ENCODE measurements at regions not wholly inside any gene's neighbourhood (a gene's known extent, or its start where the extent isn't known, plus 50 kb on each side); places are given as distances from the start of the nearest gene placed in this dataset.

DNA sequence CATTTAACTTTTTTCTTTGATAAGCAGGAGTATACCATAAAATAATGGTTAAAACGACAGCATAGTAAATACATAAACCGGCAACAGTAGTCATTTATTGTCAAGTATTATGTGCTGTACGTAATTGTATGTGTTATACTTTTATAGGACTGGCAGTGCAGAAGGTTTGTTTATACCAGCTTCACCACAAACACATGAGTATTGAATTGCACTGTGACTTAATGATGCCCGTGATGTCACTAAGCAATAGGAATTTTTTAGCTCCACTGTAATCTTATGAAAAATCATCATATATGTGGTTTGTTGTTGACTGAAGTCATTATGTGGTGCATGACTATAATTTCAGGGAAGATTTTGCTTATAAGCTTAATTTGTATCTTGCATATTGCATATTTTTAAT, 424.6 kb downstream of the PABPC4L start:
- TF ChIP-seq EZH2 (IDR thresholded peaks at IDR 0.05; ENCODE audit: borderline replicate concordance, insufficient read depth, low read length, poor library complexity, severe bottlenecking) (no peak), RAD21 (conservative IDR thresholded peaks at IDR 0.05) (no peak), SMC3 (conservative IDR thresholded peaks at IDR 0.05; ENCODE audit: poor library complexity) (no peak), TAF1 (IDR thresholded peaks at IDR 0.05; ENCODE audit: low read depth) (no peak), EP300 (conservative IDR thresholded peaks at IDR 0.05; ENCODE audit: poor library complexity, severe bottlenecking) (no peak)
- TF ChIP-seq, protein P1, sequence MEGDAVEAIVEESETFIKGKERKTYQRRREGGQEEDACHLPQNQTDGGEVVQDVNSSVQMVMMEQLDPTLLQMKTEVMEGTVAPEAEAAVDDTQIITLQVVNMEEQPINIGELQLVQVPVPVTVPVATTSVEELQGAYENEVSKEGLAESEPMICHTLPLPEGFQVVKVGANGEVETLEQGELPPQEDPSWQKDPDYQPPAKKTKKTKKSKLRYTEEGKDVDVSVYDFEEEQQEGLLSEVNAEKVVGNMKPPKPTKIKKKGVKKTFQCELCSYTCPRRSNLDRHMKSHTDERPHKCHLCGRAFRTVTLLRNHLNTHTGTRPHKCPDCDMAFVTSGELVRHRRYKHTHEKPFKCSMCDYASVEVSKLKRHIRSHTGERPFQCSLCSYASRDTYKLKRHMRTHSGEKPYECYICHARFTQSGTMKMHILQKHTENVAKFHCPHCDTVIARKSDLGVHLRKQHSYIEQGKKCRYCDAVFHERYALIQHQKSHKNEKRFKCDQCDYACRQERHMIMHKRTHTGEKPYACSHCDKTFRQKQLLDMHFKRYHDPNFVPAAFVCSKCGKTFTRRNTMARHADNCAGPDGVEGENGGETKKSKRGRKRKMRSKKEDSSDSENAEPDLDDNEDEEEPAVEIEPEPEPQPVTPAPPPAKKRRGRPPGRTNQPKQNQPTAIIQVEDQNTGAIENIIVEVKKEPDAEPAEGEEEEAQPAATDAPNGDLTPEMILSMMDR (IDR thresholded peaks at IDR 0.05; ENCODE audit: poor library complexity, severe bottlenecking) = no peak
- TF ChIP-seq, protein P2, sequence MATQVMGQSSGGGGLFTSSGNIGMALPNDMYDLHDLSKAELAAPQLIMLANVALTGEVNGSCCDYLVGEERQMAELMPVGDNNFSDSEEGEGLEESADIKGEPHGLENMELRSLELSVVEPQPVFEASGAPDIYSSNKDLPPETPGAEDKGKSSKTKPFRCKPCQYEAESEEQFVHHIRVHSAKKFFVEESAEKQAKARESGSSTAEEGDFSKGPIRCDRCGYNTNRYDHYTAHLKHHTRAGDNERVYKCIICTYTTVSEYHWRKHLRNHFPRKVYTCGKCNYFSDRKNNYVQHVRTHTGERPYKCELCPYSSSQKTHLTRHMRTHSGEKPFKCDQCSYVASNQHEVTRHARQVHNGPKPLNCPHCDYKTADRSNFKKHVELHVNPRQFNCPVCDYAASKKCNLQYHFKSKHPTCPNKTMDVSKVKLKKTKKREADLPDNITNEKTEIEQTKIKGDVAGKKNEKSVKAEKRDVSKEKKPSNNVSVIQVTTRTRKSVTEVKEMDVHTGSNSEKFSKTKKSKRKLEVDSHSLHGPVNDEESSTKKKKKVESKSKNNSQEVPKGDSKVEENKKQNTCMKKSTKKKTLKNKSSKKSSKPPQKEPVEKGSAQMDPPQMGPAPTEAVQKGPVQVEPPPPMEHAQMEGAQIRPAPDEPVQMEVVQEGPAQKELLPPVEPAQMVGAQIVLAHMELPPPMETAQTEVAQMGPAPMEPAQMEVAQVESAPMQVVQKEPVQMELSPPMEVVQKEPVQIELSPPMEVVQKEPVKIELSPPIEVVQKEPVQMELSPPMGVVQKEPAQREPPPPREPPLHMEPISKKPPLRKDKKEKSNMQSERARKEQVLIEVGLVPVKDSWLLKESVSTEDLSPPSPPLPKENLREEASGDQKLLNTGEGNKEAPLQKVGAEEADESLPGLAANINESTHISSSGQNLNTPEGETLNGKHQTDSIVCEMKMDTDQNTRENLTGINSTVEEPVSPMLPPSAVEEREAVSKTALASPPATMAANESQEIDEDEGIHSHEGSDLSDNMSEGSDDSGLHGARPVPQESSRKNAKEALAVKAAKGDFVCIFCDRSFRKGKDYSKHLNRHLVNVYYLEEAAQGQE (IDR thresholded peaks at IDR 0.05; ENCODE audit: borderline replicate concordance) = no peak

All from neural cell (in vitro differentiated cells).